Spleen (tissue), 7 donors: ENCODE measurements at regions not wholly inside any gene's neighbourhood (a gene's known extent, or its start where the extent isn't known, plus 50 kb on each side); places are given as distances from the start of the nearest gene placed in this dataset.

ENCODE experiments used
- CTCF ChIP-seq, 11 experiments: fragments of 200-600 bp in 7 of 11; fragments of 450-650 bp in 4 of 11; sonication (generic) in 4 of 11; IDR thresholded peaks in 8 of 11; conservative IDR thresholded peaks in 3 of 11; 1 replicate in 7 of 11; 2 replicates in 4 of 11; pipeline versions ENCODE4 v1.4.0 to v1.8.0; 2016 to 2021; ENCODE audit warnings: antibody characterized with exemption in 11 of 11, inconsistent platforms in 4 of 11, mild to moderate bottlenecking in 1 of 11
- POLR2AphosphoS5 ChIP-seq, 3 donors: sonication (generic); formaldehyde crosslinking; IDR thresholded peaks; one replicate each; pipeline ENCODE4 v1.5.1; 2017; ENCODE audit warnings: antibody characterized with exemption in 3 of 3
- donor health status: DM: no; HTN: no; CAD: no; lungs with moderate emphysema.
- donor health status: DM: no; HTN: no; CAD: no.
- donor health status: DM: no; HTN: no; CAD: no.

GRCh38 chr3:110944782-110945181 lies 126.8 kb upstream of the NECTIN3 start:
- TF ChIP-seq POLR2AphosphoS5 (IDR thresholded peaks at IDR 0.05) (no peak), CTCF (IDR thresholded peaks at IDR 0.05 in 8 of 11, conservative IDR thresholded peaks at IDR 0.05 in 3 of 11) (no peak)
